ENCODE measurements at regions not wholly inside any gene's neighbourhood (a gene's known extent, or its start where the extent isn't known, plus 50 kb on each side); places are given as distances from the start of the nearest gene placed in this dataset.

DNA sequence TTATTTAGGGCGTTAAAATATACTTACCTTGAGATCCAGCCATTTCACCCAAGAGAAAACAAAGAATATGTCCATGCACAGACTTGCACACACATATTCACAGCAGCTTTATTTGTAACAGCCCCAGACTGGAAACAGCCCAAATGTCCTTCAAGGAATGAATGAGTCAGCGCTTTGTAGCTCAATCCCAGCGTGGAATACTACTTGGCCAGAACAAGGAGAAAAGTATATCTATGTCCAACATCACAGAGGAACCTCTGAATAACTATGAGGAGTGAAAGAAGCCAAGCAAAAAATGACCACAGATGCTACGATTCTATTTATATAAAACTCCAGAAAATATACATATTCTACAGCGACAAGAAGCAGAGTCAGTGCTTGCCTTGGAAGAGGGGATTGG, 158.3 kb downstream of the ENGASE start:
- 70 to 75% methylated on average over 5 of the region's 5 CpGs for WGBS, 2 donors
- TF ChIP-seq POLR2A (IDR thresholded peaks at IDR 0.05): no peak
- TF ChIP-seq, protein P1, sequence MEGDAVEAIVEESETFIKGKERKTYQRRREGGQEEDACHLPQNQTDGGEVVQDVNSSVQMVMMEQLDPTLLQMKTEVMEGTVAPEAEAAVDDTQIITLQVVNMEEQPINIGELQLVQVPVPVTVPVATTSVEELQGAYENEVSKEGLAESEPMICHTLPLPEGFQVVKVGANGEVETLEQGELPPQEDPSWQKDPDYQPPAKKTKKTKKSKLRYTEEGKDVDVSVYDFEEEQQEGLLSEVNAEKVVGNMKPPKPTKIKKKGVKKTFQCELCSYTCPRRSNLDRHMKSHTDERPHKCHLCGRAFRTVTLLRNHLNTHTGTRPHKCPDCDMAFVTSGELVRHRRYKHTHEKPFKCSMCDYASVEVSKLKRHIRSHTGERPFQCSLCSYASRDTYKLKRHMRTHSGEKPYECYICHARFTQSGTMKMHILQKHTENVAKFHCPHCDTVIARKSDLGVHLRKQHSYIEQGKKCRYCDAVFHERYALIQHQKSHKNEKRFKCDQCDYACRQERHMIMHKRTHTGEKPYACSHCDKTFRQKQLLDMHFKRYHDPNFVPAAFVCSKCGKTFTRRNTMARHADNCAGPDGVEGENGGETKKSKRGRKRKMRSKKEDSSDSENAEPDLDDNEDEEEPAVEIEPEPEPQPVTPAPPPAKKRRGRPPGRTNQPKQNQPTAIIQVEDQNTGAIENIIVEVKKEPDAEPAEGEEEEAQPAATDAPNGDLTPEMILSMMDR (IDR thresholded peaks at IDR 0.05): no peak

DNA sequence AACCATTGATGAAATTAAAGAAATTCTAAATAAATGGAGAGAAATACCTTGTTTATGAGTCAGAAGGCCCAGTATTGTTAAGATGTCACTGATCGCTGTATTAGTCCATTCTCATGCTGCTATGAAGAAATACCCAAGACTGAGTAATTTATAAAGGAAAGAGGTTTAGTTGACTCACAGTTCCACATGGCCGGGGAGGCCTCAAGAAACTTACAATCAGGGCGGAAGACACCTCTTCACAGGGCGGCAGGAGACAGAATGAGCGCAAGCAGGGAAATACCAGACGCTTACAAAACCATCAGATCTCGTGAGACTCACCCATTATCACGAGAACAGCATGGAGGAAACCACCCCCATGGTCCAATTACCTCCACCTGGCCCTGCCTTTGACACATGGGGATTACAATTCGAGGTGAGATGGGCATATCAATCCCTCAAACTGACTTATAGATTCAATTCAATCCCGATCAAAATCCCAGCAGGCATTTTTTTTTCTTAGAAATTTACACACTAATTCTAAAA, 157.2 kb downstream of the ENGASE start:
- no peak for TF ChIP-seq POLR2A (IDR thresholded peaks at IDR 0.05)
- TF ChIP-seq, protein P1 (IDR thresholded peaks at IDR 0.05): no peak
- WGBS, 2 donors: 80 to 84% methylated on average over 10 of the region's 10 CpGs

More for the DNA sequence above, 158.3 kb downstream of the ENGASE start:
- no peak overlapping the region for H3K4me3 ChIP-seq (ENCODE audit: low read depth, poor library complexity, severe bottlenecking)
- no peak for DNase-seq (ENCODE audit: low spot score in 2 of 2)
- intact Hi-C loops (cut with DNase I; ENCODE audit: low total_unique reads): no loop called here

DNA sequence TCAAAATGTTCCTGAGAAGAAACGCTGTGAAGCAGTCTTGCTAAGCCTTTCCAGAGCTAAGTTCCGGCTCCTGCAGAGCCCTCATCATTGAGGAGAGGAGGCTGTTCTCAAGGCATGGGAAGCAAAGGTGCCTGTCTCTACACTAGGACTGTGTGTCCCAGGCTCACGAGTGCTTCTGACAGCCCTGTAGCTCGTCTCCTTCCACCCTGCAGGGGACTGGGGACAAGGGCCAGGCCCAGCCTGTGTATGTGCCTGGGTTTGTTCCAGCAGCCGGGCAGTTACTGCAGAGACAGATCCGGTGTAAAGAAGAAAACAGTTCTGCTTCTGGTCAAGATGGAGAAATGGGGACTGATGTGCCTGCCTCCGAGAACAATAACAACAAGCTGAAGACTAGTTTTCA, 156.0 kb downstream of the ENGASE start:
- intact Hi-C loops (cut with DNase I; ENCODE audit: low total_unique reads): no loop called here
- TF ChIP-seq, protein P1 (IDR thresholded peaks at IDR 0.05): no peak
- no peak for TF ChIP-seq POLR2A (IDR thresholded peaks at IDR 0.05)
- DNase-seq (ENCODE audit: low spot score in 2 of 2): no peak
- WGBS, 2 donors: 76 to 85% methylated on average over 7 of the region's 7 CpGs
- no peak overlapping the region for H3K4me3 ChIP-seq (ENCODE audit: low read depth, poor library complexity, severe bottlenecking)

More for the DNA sequence above, 157.2 kb downstream of the ENGASE start:
- no peak overlapping the region for H3K4me3 ChIP-seq (ENCODE audit: low read depth, poor library complexity, severe bottlenecking)
- intact Hi-C loops (cut with DNase I; ENCODE audit: low total_unique reads): no loop called here
- no peak for DNase-seq (ENCODE audit: low spot score in 2 of 2)

DNA sequence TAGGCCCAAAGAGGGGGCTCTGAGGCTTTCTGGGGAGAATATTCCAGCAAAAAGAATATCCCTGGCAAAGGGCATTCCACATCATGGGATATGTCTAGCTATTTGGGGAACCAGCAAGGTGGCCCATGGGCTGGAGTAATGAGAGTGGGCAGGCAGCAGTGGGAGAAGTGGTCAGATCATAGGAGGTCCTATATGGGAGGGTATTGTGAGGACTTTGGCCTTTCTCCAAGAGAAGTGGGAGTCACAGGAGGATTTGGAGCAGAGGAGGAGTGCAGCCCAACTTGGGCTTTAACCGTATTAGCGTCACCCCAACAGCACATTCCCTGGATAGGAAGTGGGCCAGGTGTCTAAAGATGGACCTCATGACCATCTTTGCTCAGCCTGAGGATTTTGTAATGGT, 151.4 kb downstream of the ENGASE start:
- TF ChIP-seq, protein P1 (IDR thresholded peaks at IDR 0.05): no peak
- TF ChIP-seq POLR2A (IDR thresholded peaks at IDR 0.05): no peak
- intact Hi-C loops (cut with DNase I; ENCODE audit: low total_unique reads): no loop called here
- H3K4me3 ChIP-seq (ENCODE audit: low read depth, poor library complexity, severe bottlenecking): no peak overlapping the region
- WGBS, 2 donors: 96 to 97% methylated on average over 2 of the region's 2 CpGs
- DNase-seq (ENCODE audit: low spot score in 2 of 2): no peak

DNA sequence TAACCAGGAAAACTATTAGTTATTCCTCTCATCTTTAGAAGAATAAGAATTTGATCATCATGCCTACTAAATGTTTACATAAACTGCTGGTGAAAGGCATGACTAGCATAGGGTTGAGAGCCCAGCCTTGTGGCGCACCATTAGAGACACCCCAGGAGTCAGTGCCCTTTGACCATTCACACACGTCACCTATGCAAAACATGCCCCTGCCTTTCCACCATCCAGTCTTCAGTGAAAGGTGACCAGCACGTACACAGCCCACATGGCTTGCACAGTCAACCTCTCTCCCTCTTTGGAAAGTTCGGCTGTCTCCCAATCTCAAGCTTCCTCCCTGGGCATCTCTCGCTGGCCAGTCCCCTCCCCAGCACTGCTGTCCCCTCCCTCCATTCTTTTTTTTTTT, 150.3 kb downstream of the ENGASE start:
- intact Hi-C loops (cut with DNase I; ENCODE audit: low total_unique reads): no loop called here
- H3K4me3 ChIP-seq (ENCODE audit: low read depth, poor library complexity, severe bottlenecking): no peak overlapping the region
- WGBS, 2 donors: 82 to 91% methylated on average over 5 of the region's 5 CpGs
- no peak for TF ChIP-seq POLR2A (IDR thresholded peaks at IDR 0.05)
- TF ChIP-seq, protein P1 (IDR thresholded peaks at IDR 0.05): no peak
- no peak for DNase-seq (ENCODE audit: low spot score in 2 of 2)

DNA sequence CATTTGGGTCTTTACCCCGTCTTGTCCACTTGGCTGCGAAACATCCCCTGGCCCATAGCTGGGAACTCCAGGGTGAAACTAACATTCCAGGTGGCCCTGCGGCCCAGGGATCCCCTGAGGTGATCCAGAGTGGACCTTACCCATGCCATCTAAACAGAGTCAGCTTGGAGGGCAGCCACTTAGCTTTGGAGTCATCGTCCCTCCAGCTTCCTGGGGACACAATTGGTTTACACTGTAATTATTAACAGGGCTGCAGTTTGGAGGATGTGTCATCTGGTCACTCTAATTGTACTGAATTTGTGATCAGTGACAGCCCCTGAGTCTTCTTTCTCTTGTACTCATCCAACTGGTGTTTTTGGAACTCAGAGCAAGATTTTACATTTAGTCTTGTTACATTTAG, 149.9 kb downstream of the ENGASE start:
- intact Hi-C loops (cut with DNase I; ENCODE audit: low total_unique reads): no loop called here
- no peak for TF ChIP-seq POLR2A (IDR thresholded peaks at IDR 0.05)
- TF ChIP-seq, protein P1 (IDR thresholded peaks at IDR 0.05): no peak
- no peak overlapping the region for H3K4me3 ChIP-seq (ENCODE audit: low read depth, poor library complexity, severe bottlenecking)
- DNase-seq (ENCODE audit: low spot score in 2 of 2): no peak
- 36 to 56% methylated on average over 4 of the region's 4 CpGs for WGBS, 2 donors
